ENCODE measurements at regions not wholly inside any gene's neighbourhood (a gene's known extent, or its start where the extent isn't known, plus 50 kb on each side); places are given as distances from the start of the nearest gene placed in this dataset.

DNA sequence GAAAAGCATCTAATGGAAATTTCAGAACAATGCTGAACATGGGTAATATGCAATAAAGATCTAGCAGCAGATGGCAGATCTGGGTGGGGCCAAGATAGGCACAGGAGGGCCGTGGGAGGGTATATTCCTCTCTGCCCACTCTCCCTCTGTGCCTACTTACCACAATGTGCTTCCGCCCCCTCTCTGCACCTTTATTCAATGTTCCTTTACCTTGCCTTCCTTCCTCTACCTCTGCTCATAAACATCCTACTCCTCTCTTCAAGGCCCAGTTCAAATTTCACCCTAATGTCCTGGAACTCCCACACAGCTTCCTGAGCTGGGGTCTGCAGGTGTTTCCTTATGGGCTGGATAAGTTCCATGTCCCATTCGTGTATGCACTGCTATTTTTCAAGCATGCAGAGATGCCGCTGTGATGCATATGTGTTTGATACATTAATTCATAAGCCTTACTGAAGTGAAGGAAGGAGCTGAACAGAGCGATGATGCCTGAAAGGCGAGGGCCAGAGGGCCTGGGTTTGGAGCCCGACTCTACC is 65.6 kb upstream of the EDEM3 start:
- no peak overlapping the region for H3K4me2 ChIP-seq (ENCODE audit: control insufficient read depth, insufficient read depth)
- H4K20me1 ChIP-seq (ENCODE audit: control insufficient read depth, insufficient read depth), result no peaks in the 10 kb centered on the region
- ATAC-seq, result no peak
- no peaks in the 10 kb centered on the region for H3K79me2 ChIP-seq (ENCODE audit: control insufficient read depth, insufficient read depth, low read length)
- POLR2A ChIA-PET, result interaction anchor here (0.6 kb wide), 1 partner anchor 338 kb away, joined by 5 read pairs; no protein-coding TSS in a partner anchor
- H2AFZ ChIP-seq (ENCODE audit: control insufficient read depth, low read depth, low read length), result no peak overlapping the region
- intact Hi-C loops (cut with micrococcal nuclease; ENCODE audit: unreplicated experiment) (no loop called here), in situ Hi-C loops (cut with MboI) (no loop called here)
- H3K9me3 ChIP-seq (replicated peaks; ENCODE audit: control insufficient read depth, insufficient read depth, low read length), result no peaks in the 10 kb centered on the region
- RAD21 ChIA-PET (ENCODE audit: unreplicated experiment), result no interaction called here
- no peak overlapping the region for H3K27ac ChIP-seq (ENCODE audit: control insufficient read depth, insufficient read depth)
- CTCF ChIA-PET, result interaction anchor here (0.9 to 2.5 kb wide), 3 partner anchors 15 to 205 kb away, joined by 3 to 10 read pairs (median 4); no protein-coding TSS in a partner anchor
- no TSS peak for BruUV-seq (replicated peaks)
- TF ChIP-seq EP300 (IDR thresholded peaks at IDR 0.05; ENCODE audit: borderline replicate concordance in 1 of 2, control insufficient read depth in 1 of 2, low read depth in 2 of 2, low read length in 2 of 2), result no peak
- no peak for TF ChIP-seq PML (IDR thresholded peaks at IDR 0.05; ENCODE audit: low read length)
- no peak for TF ChIP-seq YBX1 (IDR thresholded peaks at IDR 0.05)
- no peak for TF ChIP-seq BCL11A (IDR thresholded peaks at IDR 0.05; ENCODE audit: low read depth, low read length)
- TF ChIP-seq, protein P1, sequence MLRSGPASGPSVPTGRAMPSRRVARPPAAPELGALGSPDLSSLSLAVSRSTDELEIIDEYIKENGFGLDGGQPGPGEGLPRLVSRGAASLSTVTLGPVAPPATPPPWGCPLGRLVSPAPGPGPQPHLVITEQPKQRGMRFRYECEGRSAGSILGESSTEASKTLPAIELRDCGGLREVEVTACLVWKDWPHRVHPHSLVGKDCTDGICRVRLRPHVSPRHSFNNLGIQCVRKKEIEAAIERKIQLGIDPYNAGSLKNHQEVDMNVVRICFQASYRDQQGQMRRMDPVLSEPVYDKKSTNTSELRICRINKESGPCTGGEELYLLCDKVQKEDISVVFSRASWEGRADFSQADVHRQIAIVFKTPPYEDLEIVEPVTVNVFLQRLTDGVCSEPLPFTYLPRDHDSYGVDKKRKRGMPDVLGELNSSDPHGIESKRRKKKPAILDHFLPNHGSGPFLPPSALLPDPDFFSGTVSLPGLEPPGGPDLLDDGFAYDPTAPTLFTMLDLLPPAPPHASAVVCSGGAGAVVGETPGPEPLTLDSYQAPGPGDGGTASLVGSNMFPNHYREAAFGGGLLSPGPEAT (IDR thresholded peaks at IDR 0.05; ENCODE audit: low read depth), result no peak
- TF ChIP-seq CHD2 (IDR thresholded peaks at IDR 0.05; ENCODE audit: borderline replicate concordance, low read depth, low read length), result no peak
- TF ChIP-seq LARP7 (IDR thresholded peaks at IDR 0.05), result no peak
- TF ChIP-seq ATF7 (IDR thresholded peaks at IDR 0.05; ENCODE audit: low read depth), result no peak
- no peak for TF ChIP-seq ZNF24 (IDR thresholded peaks at IDR 0.05)
- TF ChIP-seq, protein P2, sequence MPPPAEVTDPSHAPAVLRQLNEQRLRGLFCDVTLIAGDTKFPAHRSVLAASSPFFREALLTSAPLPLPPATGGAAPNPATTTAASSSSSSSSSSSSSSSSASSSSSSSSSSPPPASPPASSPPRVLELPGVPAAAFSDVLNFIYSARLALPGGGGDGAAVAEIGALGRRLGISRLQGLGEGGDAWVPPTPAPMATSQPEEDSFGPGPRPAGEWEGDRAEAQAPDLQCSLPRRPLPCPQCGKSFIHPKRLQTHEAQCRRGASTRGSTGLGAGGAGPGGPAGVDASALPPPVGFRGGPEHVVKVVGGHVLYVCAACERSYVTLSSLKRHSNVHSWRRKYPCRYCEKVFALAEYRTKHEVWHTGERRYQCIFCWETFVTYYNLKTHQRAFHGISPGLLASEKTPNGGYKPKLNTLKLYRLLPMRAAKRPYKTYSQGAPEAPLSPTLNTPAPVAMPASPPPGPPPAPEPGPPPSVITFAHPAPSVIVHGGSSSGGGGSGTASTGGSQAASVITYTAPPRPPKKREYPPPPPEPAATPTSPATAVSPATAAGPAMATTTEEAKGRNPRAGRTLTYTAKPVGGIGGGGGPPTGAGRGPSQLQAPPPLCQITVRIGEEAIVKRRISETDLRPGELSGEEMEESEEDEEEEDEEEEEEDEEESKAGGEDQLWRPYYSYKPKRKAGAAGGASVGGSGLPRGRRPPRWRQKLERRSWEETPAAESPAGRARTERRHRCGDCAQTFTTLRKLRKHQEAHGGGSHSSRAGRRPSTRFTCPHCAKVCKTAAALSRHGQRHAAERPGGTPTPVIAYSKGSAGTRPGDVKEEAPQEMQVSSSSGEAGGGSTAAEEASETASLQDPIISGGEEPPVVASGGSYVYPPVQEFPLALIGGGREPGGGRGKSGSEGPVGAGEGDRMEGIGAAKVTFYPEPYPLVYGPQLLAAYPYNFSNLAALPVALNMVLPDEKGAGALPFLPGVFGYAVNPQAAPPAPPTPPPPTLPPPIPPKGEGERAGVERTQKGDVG (CRISPR knock-in tag; IDR thresholded peaks at IDR 0.05), result no peak
- TF ChIP-seq SRF (IDR thresholded peaks at IDR 0.05; ENCODE audit: low read depth in 2 of 2, low read length in 2 of 2), result no peak
- TF ChIP-seq CBFB (IDR thresholded peaks at IDR 0.05; ENCODE audit: low read depth), result no peak
- no peak for TF ChIP-seq ASH2L (IDR thresholded peaks at IDR 0.05; ENCODE audit: borderline replicate concordance, low read depth)
- TF ChIP-seq TBL1XR1 (IDR thresholded peaks at IDR 0.05; ENCODE audit: low read depth, low read length), result no peak
- TF ChIP-seq FOXK2 (IDR thresholded peaks at IDR 0.05), result no peak
- TF ChIP-seq PAX8 (IDR thresholded peaks at IDR 0.05), result no peak
- peaks cover 0 to 3% of the 10 kb centered on the region in 2 experiments; a peak in 1 of 4 replicates for H3K36me3 ChIP-seq (ENCODE audit: control insufficient read depth in 2 of 2, insufficient read depth in 2 of 2, low read length in 1 of 2)
- no peak for FAIRE-seq
- H3K4me3 ChIP-seq, result no peak overlapping the region
- peaks cover 8% of the 10 kb centered on the region; the same call in 1 of the 2 replicates for H3K4me1 ChIP-seq (ENCODE audit: control insufficient read depth, insufficient read depth, low read length)
- H3K9ac ChIP-seq (ENCODE audit: control insufficient read depth, insufficient read depth, low read length), result no peak overlapping the region
- no peak for DNase-seq (ENCODE audit: low read depth, low spot score)
- SMC1A ChIA-PET (ENCODE audit: uncharacterized antibody, unreplicated experiment), result interaction anchor here (0.5 to 2.4 kb wide), 5 partner anchors 13 to 167 kb away, joined by 3 to 8 read pairs (median 3); no protein-coding TSS in a partner anchor
- WGBS (ENCODE audit: insufficient coverage, insufficient replicate concordance, low lambda C conversion rate, missing lambda C conversion rate), result 80% methylated on average over 7 of the region's 7 CpGs
- H3K27me3 ChIP-seq (replicated peaks in 1 of 2; ENCODE audit: control insufficient read depth in 2 of 2, insufficient read depth in 2 of 2, low read length in 1 of 2), result no peaks in the 10 kb centered on the region

All from GM12878 (cell line).